Stromal cell of bone marrow (primary cell): ENCODE measurements at regions not wholly inside any gene's neighbourhood (a gene's known extent, or its start where the extent isn't known, plus 50 kb on each side); places are given as distances from the start of the nearest gene placed in this dataset.

Source experiments
- DNase-seq: peaks from one replicate; pipeline ENCODE4 v3.0.0-alpha.2; 2012; ENCODE audit warnings: low read depth

- DNase-seq = no peak
These were observed 58.1 kb downstream of the KLF4 start for GRCh38 chr9:107431461-107431860.

- no peak for DNase-seq
These were observed 59.5 kb downstream of the KLF4 start for GRCh38 chr9:107430071-107430470.

GRCh38 chr9:107426126-107426525 is 63.4 kb downstream of the KLF4 start:
- DNase-seq = no peak

DNA sequence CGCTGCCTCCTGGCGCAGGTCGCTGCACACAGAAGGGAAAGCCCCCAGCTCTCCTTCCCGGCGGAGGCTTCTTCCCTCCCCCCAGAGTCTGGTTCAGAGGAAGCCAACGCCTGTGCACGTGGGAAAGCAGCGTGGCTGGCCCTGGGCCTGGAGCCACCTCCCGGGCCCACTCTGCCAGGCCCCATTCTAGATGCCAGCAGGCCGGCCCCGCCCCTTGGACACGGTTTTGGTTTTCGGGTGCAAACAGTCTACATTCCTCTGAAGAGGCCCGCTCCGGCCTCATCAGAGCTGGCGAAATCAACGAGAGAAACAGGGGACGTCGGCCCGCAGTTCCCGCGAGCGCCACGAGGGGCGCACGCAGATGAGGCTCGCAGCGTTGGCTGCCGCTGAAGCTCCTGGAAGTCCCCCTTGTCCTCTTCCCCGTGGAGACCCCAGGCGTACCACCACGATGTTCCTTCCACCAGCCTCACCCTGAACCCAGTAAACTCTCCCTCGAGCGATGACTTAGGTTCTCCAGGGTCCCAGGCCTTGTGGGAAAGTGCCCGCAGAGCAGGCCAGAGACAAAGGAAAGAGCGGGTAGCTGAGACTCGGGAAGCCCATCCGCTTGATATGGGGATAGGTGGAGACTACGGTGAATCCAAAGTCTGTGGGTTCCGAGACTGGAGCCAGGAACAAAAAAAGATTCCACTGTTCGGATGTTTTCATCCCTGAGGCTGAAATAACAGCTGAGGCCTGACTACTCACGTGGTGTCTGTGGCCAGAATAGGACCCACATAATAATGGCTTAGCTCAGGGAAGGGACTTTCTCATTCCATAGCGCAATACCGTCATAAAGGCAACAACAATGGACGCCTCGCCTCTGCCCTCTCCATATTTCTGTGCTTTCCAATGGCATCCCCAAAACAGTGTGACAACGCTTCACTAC is 64.2 kb downstream of the KLF4 start:
- peak; percentile 53 for DNase-seq

GRCh38 chr9:107423540-107423939 is 66.0 kb downstream of the KLF4 start:
- no peak for DNase-seq

DNA sequence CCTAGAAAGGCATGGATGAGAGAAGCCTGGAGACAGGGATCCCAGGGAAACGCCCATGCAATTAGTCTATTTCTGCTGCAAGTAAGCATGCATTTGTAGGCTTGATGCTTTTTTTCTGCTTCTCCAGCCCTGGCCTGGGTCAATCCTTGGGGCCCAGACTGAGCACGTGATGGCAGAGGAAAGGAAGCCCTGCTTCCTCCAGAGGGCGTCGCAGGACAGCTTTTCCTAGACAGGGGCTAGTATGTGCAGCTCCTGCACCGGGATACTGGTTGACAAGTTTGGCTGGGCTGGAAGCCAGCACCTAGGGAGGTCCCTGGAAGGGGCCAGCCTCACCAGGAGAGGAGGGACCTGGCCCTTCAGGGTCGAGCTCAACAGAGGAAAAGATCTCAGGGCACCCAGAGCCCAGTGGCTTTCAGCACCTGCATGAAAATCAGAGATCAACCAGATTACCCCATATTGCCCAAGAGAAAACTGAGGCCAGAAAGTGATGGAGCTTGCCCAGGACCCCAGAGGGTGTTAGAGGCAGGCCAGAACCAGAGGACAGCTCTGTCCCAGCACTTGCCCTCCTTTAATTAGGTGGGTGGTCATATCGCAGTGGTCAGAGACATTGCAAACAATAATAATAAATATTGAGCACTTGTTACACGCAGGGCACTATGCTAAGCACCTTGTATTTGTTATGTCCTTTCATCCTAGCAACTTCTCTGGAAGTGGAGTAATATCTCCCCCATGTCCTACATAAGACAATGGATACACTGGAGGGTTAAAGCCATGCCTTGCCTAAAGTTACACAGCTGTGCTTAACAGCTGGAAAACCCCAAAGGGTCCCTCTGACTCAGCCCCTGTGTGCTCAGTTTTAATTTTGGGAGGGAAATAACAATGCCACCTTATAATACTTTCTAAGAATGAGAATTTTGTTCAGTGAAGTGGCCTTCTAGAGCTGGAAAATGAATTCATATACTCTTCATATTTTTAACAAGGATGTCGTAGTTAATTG is 67.1 kb downstream of the KLF4 start:
- DNase-seq = peak; percentile 61

GRCh38 chr9:107410420-107410819 is 79.1 kb downstream of the KLF4 start:
- DNase-seq = no peak

DNA sequence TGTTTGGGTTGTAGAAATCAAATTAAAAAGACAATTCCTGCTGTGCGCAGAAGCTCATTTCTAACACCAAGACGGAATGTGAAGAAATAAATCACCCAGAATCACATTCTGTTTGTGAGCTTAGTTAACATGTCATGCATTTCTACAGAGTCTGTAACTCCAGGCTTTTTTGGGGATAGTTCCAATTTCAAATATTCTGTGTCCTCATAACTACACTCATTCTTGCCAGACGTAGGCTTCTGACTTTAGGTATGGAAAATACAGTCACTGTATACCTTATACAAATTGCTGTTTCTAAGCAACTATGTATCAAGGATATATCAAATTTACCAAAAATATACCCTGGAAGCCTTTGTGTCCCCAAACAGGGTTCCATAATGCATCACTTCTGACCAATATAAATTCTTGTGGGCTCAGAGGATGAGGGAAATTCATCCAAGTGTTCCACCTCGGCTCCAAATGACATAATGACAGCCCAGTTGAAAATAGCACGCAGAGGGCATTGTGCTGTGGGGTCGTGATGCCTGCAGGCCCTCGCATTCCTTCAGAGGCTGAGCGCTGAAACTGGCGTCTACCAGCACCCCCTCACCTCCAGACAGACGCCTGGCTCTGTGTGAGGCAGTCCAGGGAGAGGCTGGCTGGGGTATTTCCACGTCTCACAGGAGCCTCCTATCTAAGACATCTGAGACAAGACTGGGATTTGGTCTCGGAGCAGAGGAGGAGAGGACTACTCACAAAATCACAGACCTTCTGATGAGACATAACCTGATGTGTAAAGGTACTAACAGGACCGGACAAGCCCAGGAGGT is 79.8 kb downstream of the KLF4 start:
- DNase-seq = no peak

- no peak for DNase-seq
These were observed 81.9 kb downstream of the KLF4 start for GRCh38 chr9:107407675-107408074.

DNA sequence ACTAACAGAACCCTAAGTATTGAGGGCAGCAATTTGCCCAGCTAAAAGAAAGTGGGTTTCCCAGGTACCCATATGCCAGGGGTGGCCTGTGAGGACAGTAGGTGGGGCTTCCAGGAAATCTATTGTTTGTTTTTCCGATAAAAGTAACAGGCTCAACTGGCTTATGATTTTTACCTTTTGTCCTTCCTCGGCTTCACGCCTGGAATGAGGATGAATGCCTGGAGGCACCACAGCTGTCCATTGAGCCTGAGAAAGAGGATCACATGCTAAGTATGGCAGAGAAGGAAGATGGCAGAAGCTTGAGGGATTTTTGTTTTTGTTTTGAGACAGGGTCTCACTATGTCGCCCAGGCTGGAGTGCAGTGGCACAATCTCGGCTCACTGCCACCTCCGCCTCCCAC is 84.1 kb downstream of the KLF4 start:
- no peak for DNase-seq

DNA sequence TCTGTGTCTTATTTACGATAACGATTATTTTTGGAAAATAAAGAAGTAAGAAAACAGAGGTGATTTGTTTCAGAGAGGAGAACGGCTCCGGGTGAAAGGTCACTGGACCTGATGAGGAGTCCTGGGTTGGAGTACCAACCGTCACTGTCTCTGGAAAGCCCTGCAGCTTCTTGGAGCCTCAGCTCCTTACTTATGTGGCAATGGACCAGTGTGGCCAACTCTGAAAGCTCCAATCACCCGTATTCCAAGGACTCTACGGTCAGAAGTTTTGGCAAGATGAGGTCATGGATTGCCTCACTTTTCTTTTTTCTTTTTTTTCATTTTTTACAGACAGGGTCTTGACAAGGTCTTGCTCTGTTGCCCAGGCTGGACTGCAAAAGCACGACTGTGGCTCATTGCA is 84.8 kb downstream of the KLF4 start:
- DNase-seq = no peak

- no peak for DNase-seq
These were observed 85.4 kb downstream of the KLF4 start for GRCh38 chr9:107404161-107404560.

GRCh38 chr9:107397076-107398044 is 92.2 kb downstream of the KLF4 start:
- DNase-seq = peak; percentile 86

DNA sequence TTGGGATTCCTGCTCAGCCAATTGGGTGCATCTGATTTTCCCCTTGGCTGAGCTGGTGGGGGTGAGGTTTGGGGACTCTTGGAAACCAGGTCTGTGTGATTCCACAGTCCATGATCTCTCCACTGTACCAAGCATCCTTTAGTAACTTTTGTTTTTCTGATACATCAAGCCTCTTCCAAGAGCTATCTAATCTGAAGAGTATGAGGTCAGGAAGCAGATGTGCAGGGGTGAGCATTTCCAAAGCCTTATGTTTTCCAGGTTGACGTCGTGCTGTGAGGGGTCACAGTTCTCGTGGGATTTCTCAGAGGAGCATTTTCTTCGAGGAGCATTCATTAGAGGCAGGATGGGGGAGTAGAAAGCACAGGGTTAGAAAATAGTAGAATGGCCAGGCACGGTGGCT is 95.3 kb downstream of the KLF4 start:
- DNase-seq = no peak

DNA sequence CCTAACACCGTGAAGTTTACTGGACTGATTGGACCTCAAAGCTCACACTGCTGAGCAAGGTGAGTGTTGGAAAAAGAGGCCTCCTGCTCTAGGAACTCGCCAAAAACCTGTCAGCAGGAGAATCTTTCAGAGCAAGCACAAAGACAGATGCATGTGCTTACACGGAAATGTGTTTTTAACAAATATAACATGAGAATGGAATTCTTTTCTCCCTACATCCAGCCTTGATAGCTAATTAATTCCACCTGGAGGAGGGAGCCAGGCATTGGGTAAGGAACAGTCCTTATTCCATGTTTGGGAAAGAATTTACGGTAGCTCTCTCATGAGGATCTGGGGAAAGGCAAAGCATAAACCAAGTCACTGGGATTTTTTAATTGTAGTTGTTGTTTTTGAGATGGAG is 98.8 kb downstream of the KLF4 start:
- no peak for DNase-seq

- DNase-seq = no peak
These were observed 99.3 kb downstream of the KLF4 start for GRCh38 chr9:107390279-107390678.

- DNase-seq = peak; percentile 31
These were observed 99.9 kb downstream of the KLF4 start for GRCh38 chr9:107389617-107390071.

GRCh38 chr9:107388890-107389289 is 100.7 kb downstream of the KLF4 start:
- DNase-seq = no peak

- DNase-seq = no peak
These were observed 102.2 kb downstream of the KLF4 start for GRCh38 chr9:107387409-107387808.

DNA sequence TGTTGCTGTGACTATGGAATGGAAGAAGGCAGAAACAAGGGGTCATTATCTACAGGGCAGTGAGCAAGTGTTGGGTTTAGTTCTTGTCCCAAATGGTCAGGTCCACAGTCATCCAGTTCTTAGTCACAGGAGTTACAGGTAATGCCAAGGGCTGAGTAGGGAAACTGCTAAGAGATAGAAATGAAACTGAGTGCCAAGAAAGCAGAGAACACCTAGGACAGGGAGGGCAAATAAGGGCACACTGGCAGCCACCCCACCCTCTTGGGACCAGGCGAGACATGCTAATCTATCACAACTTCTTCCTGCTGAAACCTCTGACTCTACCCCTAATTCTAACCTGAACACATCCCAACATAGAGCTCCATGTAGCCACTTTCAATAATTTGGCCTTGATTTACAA is 103.2 kb downstream of the KLF4 start:
- DNase-seq = no peak
